ENCODE measurements at regions not wholly inside any gene's neighbourhood (a gene's known extent, or its start where the extent isn't known, plus 50 kb on each side); places are given as distances from the start of the nearest gene placed in this dataset.

DNA sequence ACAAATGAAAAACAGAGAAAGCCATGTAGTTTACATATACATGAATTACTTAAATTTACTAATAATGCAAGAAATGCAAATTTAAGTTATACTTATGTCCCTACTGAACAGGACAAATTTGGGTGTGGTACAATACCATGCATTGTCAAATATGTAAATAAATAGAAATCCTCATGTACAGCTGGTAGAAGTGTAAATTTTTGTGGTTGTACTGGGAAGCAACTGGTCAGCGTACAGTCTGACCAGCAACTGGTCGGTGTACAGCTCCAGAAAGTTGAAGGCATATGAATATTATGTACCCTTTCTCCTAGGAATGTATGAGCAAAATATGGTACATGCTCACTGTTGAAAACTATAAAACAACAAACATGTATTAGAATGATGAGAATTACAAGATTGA, 93.9 kb upstream of the TMEM106B start:
- TF ChIP-seq, protein P1, sequence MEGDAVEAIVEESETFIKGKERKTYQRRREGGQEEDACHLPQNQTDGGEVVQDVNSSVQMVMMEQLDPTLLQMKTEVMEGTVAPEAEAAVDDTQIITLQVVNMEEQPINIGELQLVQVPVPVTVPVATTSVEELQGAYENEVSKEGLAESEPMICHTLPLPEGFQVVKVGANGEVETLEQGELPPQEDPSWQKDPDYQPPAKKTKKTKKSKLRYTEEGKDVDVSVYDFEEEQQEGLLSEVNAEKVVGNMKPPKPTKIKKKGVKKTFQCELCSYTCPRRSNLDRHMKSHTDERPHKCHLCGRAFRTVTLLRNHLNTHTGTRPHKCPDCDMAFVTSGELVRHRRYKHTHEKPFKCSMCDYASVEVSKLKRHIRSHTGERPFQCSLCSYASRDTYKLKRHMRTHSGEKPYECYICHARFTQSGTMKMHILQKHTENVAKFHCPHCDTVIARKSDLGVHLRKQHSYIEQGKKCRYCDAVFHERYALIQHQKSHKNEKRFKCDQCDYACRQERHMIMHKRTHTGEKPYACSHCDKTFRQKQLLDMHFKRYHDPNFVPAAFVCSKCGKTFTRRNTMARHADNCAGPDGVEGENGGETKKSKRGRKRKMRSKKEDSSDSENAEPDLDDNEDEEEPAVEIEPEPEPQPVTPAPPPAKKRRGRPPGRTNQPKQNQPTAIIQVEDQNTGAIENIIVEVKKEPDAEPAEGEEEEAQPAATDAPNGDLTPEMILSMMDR (IDR thresholded peaks at IDR 0.05), result no peak
- no peak for TF ChIP-seq POLR2A (IDR thresholded peaks at IDR 0.05)

All from heart left ventricle (tissue), 13 donors.